ENCODE measurements at regions not wholly inside any gene's neighbourhood (a gene's known extent, or its start where the extent isn't known, plus 50 kb on each side); places are given as distances from the start of the nearest gene placed in this dataset.

GRCh38 chr6:92111386-92111785, 1308.0 kb downstream of the EPHA7 start:
- H3K27ac Mint-ChIP-seq = peak overlapping the region; percentile 71 to 87 (median 76)
- peak overlapping the region in 1 of 2 donors; percentile 66 for H3K4me3 Mint-ChIP-seq
- H2AFZ ChIP-seq (ENCODE audit: insufficient read depth, low read depth, low read length, poor library complexity, severe bottlenecking) = no peak overlapping the region
- H3K79me2 ChIP-seq (ENCODE audit: insufficient read depth, low read length) = no peaks in the 10 kb centered on the region
- H3K36me3 Mint-ChIP-seq = peaks cover 4 to 10% of the 10 kb centered on the region in 2 donors
- no peaks in the 10 kb centered on the region for H3K27me3 ChIP-seq (ENCODE audit: control insufficient read depth in 2 of 2, insufficient read depth in 2 of 2, low read length in 2 of 2)
- peak overlapping the region in 1 of 3 experiments; percentile 44 for H3K4me3 ChIP-seq (replicated peaks in 1 of 3; ENCODE audit: low read depth in 2 of 3, low read length in 3 of 3)
- no CpG with 5 or more reads among the region's 2 CpGs for WGBS (ENCODE audit: insufficient coverage)
- peaks cover 15 to 19% of the 10 kb centered on the region in 2 donors for H3K9me3 ChIP-seq (replicated peaks in 1 of 2; ENCODE audit: control insufficient read depth in 1 of 2, insufficient read depth in 1 of 2, low read length in 2 of 2)
- peak overlapping the region in 1 of 2 donors; percentile 84 for H3K27ac ChIP-seq (ENCODE audit: low read depth in 1 of 2, low read length in 2 of 2)
- intact Hi-C loops (cut with micrococcal nuclease) = no loop called here
- H3K9ac ChIP-seq (ENCODE audit: insufficient read depth, low read length, poor library complexity, severe bottlenecking) = no peak overlapping the region
- no peaks in the 10 kb centered on the region for H4K20me1 ChIP-seq (ENCODE audit: insufficient read depth, low read length)
- no peak for TF ChIP-seq CTCF (IDR thresholded peaks at IDR 0.05)
- H3K4me1 Mint-ChIP-seq = peaks cover 59% of the 10 kb centered on the region
- no peaks in the 10 kb centered on the region for H3K36me3 ChIP-seq (replicated peaks in 1 of 2; ENCODE audit: control insufficient read depth in 1 of 2, insufficient read depth in 2 of 2, low read length in 2 of 2)
- peaks cover 57 to 69% of the 10 kb centered on the region in 2 donors for H3K4me1 ChIP-seq (ENCODE audit: control insufficient read depth in 1 of 2, insufficient read depth in 2 of 2, low read length in 2 of 2)
- peak overlapping the region; percentile 55 for H3K4me2 ChIP-seq (replicated peaks; ENCODE audit: extremely low read depth, low read length, poor library complexity, severe bottlenecking)
- no peaks in the 10 kb centered on the region for H3K27me3 Mint-ChIP-seq (ENCODE audit: low read depth in 3 of 3)
- DNase-seq = peak; percentile 10 to 51 (median 40)
- H3K9me3 Mint-ChIP-seq = peaks cover 10 to 30% (median 22%) of the 10 kb centered on the region in 7 donors

GRCh38 chr6:92110403-92110802, 1309.0 kb downstream of the EPHA7 start:
- Histone ChIP-seq H3K4me1 (ENCODE audit: control insufficient read depth in 1 of 2, insufficient read depth in 2 of 2, low read length in 2 of 2) (peaks cover 48 to 59% of the 10 kb centered on the region in 2 donors), H3K4me3 (replicated peaks in 1 of 3; ENCODE audit: low read depth in 2 of 3, low read length in 3 of 3) (peak overlapping the region in 1 of 3 experiments; percentile 44), H4K20me1 (ENCODE audit: insufficient read depth, low read length) (no peaks in the 10 kb centered on the region), H3K9ac (ENCODE audit: insufficient read depth, low read length, poor library complexity, severe bottlenecking) (no peak overlapping the region), H3K27me3 (ENCODE audit: control insufficient read depth in 2 of 2, insufficient read depth in 2 of 2, low read length in 2 of 2) (no peaks in the 10 kb centered on the region), H2AFZ (ENCODE audit: insufficient read depth, low read depth, low read length, poor library complexity, severe bottlenecking) (peak overlapping the region; percentile 53), H3K4me2 (replicated peaks; ENCODE audit: extremely low read depth, low read length, poor library complexity, severe bottlenecking) (peak overlapping the region; percentile 32), H3K79me2 (ENCODE audit: insufficient read depth, low read length) (no peaks in the 10 kb centered on the region), H3K27ac (ENCODE audit: low read depth in 1 of 2, low read length in 2 of 2) (peak overlapping the region in 1 of 2 donors; percentile 84), H3K36me3 (replicated peaks in 1 of 2; ENCODE audit: control insufficient read depth in 1 of 2, insufficient read depth in 2 of 2, low read length in 2 of 2) (no peaks in the 10 kb centered on the region), H3K9me3 (replicated peaks in 1 of 2; ENCODE audit: control insufficient read depth in 1 of 2, insufficient read depth in 1 of 2, low read length in 2 of 2) (peaks cover 15 to 19% of the 10 kb centered on the region in 2 donors)
- Mint-ChIP-seq H3K27me3 (ENCODE audit: low read depth in 3 of 3) (no peaks in the 10 kb centered on the region), H3K4me1 (peaks cover 50% of the 10 kb centered on the region), H3K27ac (peak overlapping the region; percentile 82 to 94 (median 87)), H3K36me3 (peaks cover 4 to 10% of the 10 kb centered on the region in 2 donors), H3K9me3 (peaks cover 10 to 31% (median 25%) of the 10 kb centered on the region in 7 donors), H3K4me3 (peak overlapping the region in 1 of 2 donors; percentile 59)
- no CpG with 5 or more reads among the region's 4 CpGs for WGBS (ENCODE audit: insufficient coverage)
- DNase-seq = peak; percentile 15 to 48 (median 33)
- no peak for TF ChIP-seq CTCF (IDR thresholded peaks at IDR 0.05)
- intact Hi-C loops (cut with micrococcal nuclease) = no loop called here
